ENCODE measurements at regions not wholly inside any gene's neighbourhood (a gene's known extent, or its start where the extent isn't known, plus 50 kb on each side); places are given as distances from the start of the nearest gene placed in this dataset.
A peak's percentile ranks its signal among the peaks of the same experiment; 100 is the strongest.

GRCh38 chr4:26201120-26201519, 119.7 kb upstream of the RBPJ start:
- H3K27me3 ChIP-seq (ENCODE audit: control insufficient read depth in 1 of 2, insufficient read depth in 1 of 2, low read length in 2 of 2), result no peaks in the 10 kb centered on the region
- peak overlapping the region; percentile 13 for H3K9ac ChIP-seq (ENCODE audit: low read length)
- no peak overlapping the region for H2BK120ac ChIP-seq (ENCODE audit: low read depth, low read length)
- no peak overlapping the region for H2BK15ac ChIP-seq (ENCODE audit: low read depth, poor library complexity, severe bottlenecking)
- no peak overlapping the region for H3K4ac ChIP-seq (ENCODE audit: low read depth in 1 of 2, low read length in 2 of 2)
- H2BK12ac ChIP-seq (ENCODE audit: low read length in 2 of 2), result no peak overlapping the region
- no peak overlapping the region for H4K91ac ChIP-seq (ENCODE audit: low read length)
- H3K4me1 ChIP-seq (ENCODE audit: control insufficient read depth, insufficient read depth, low read depth, low read length), result peaks cover 9% of the 10 kb centered on the region
- no peak overlapping the region for H3K27ac ChIP-seq (ENCODE audit: low read length, poor library complexity, severe bottlenecking)
- H3K14ac ChIP-seq (ENCODE audit: low read length in 2 of 2), result no peak overlapping the region
- H3K4me2 ChIP-seq (ENCODE audit: low read length, poor library complexity, severe bottlenecking), result no peak overlapping the region
- H3K9me3 ChIP-seq (ENCODE audit: control insufficient read depth, low read length), result no peaks in the 10 kb centered on the region
- H3K36me3 ChIP-seq (ENCODE audit: control insufficient read depth in 1 of 2, insufficient read depth in 2 of 2, low read depth in 1 of 2, low read length in 2 of 2), result no peaks in the 10 kb centered on the region
- no peak overlapping the region for H3K23ac ChIP-seq (ENCODE audit: low read length in 2 of 2)
- no peak overlapping the region for H4K8ac ChIP-seq (ENCODE audit: low read length)
- WGBS, result 98% methylated on average over 2 of the region's 2 CpGs
- no peaks in the 10 kb centered on the region for H3K79me1 ChIP-seq (replicated peaks; ENCODE audit: low read length, poor library complexity, severe bottlenecking)
- no peak for DNase-seq
- H2AFZ ChIP-seq (ENCODE audit: low read depth, low read length), result peak overlapping the region; percentile 23
- H2AK5ac ChIP-seq (ENCODE audit: low read length, severe bottlenecking), result no peak overlapping the region
- no peak overlapping the region for H2BK5ac ChIP-seq (ENCODE audit: low read depth, low read length, poor library complexity, severe bottlenecking)
- no peak overlapping the region for H3K18ac ChIP-seq (ENCODE audit: low read depth in 1 of 2, low read length in 2 of 2)
- no peak overlapping the region for H3K4me3 ChIP-seq (ENCODE audit: insufficient read depth in 1 of 2, low read depth in 1 of 2, low read length in 2 of 2)

DNA sequence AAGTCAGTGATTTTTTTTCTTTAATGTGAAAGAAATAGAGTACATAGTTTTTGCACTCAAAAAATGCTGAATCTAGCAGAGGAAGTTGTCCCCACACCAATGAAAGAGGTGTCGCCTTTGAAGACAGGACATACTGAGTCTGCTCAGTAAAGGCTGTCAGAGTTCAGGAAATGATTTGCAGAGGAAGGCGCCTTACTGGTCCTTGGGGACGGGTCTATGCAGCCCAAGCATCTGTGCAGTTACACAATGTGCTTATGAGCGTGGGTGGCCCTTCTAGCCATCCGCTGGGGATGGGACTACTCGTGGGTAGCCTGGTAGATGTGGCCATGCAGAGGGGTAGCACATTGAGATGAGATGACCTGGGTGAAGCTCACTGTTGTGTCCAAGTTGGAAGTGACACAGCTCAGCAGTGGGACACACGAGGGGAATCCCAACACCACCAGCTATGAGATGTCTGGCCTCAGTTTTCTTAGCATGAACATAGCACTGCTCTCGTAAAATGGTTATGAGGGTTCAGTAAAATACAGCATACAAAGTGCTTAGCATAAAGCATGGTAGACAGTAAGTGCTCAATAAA, 116.5 kb upstream of the RBPJ start:
- no peaks in the 10 kb centered on the region for H3K36me3 ChIP-seq (ENCODE audit: control insufficient read depth in 1 of 2, insufficient read depth in 2 of 2, low read depth in 1 of 2, low read length in 2 of 2)
- 82% methylated on average over 8 of the region's 8 CpGs for WGBS

GRCh38 chr4:26204911-26205370, 115.9 kb upstream of the RBPJ start:
- Histone ChIP-seq H2BK15ac (ENCODE audit: low read depth, poor library complexity, severe bottlenecking) (no peak overlapping the region), H3K9me3 (ENCODE audit: control insufficient read depth, low read length) (no peaks in the 10 kb centered on the region), H4K8ac (ENCODE audit: low read length) (no peak overlapping the region), H2AFZ (ENCODE audit: low read depth, low read length) (no peak overlapping the region), H4K91ac (ENCODE audit: low read length) (no peak overlapping the region), H3K36me3 (ENCODE audit: control insufficient read depth in 1 of 2, insufficient read depth in 2 of 2, low read depth in 1 of 2, low read length in 2 of 2) (no peaks in the 10 kb centered on the region), H3K23ac (ENCODE audit: low read length in 2 of 2) (no peak overlapping the region), H3K79me1 (replicated peaks; ENCODE audit: low read length, poor library complexity, severe bottlenecking) (no peaks in the 10 kb centered on the region), H3K18ac (ENCODE audit: low read depth in 1 of 2, low read length in 2 of 2) (no peak overlapping the region), H3K4me2 (ENCODE audit: low read length, poor library complexity, severe bottlenecking) (no peak overlapping the region), H3K9ac (ENCODE audit: low read length) (no peak overlapping the region), H2BK12ac (ENCODE audit: low read length in 2 of 2) (no peak overlapping the region), H3K14ac (ENCODE audit: low read length in 2 of 2) (no peak overlapping the region), H3K4me1 (ENCODE audit: control insufficient read depth, insufficient read depth, low read depth, low read length) (peaks cover 2% of the 10 kb centered on the region), H2BK5ac (ENCODE audit: low read depth, low read length, poor library complexity, severe bottlenecking) (no peak overlapping the region), H3K27ac (ENCODE audit: low read length, poor library complexity, severe bottlenecking) (no peak overlapping the region), H3K4ac (ENCODE audit: low read depth in 1 of 2, low read length in 2 of 2) (no peak overlapping the region), H2AK5ac (ENCODE audit: low read length, severe bottlenecking) (no peak overlapping the region), H3K27me3 (ENCODE audit: control insufficient read depth in 1 of 2, insufficient read depth in 1 of 2, low read length in 2 of 2) (no peaks in the 10 kb centered on the region), H2BK120ac (ENCODE audit: low read depth, low read length) (no peak overlapping the region), H3K4me3 (ENCODE audit: insufficient read depth in 1 of 2, low read depth in 1 of 2, low read length in 2 of 2) (no peak overlapping the region)
- no peak for DNase-seq
- 75% methylated on average over 7 of the region's 7 CpGs for WGBS

More for the DNA sequence above, 116.5 kb upstream of the RBPJ start:
- H3K4me2 ChIP-seq (ENCODE audit: low read length, poor library complexity, severe bottlenecking), result no peak overlapping the region
- peaks cover 2% of the 10 kb centered on the region for H3K4me1 ChIP-seq (ENCODE audit: control insufficient read depth, insufficient read depth, low read depth, low read length)
- H2BK12ac ChIP-seq (ENCODE audit: low read length in 2 of 2), result peak overlapping the region in 1 of 2 experiments; percentile 24
- no peak overlapping the region for H2AK5ac ChIP-seq (ENCODE audit: low read length, severe bottlenecking)
- DNase-seq, result no peak
- H4K91ac ChIP-seq (ENCODE audit: low read length), result no peak overlapping the region
- H3K4ac ChIP-seq (ENCODE audit: low read depth in 1 of 2, low read length in 2 of 2), result no peak overlapping the region
- H2AFZ ChIP-seq (ENCODE audit: low read depth, low read length), result no peak overlapping the region
- H3K9ac ChIP-seq (ENCODE audit: low read length), result no peak overlapping the region
- H2BK5ac ChIP-seq (ENCODE audit: low read depth, low read length, poor library complexity, severe bottlenecking), result no peak overlapping the region
- H3K14ac ChIP-seq (ENCODE audit: low read length in 2 of 2), result no peak overlapping the region
- H2BK15ac ChIP-seq (ENCODE audit: low read depth, poor library complexity, severe bottlenecking), result no peak overlapping the region
- no peak overlapping the region for H4K8ac ChIP-seq (ENCODE audit: low read length)
- H3K79me1 ChIP-seq (replicated peaks; ENCODE audit: low read length, poor library complexity, severe bottlenecking), result no peaks in the 10 kb centered on the region
- no peak overlapping the region for H3K23ac ChIP-seq (ENCODE audit: low read length in 2 of 2)
- H2BK120ac ChIP-seq (ENCODE audit: low read depth, low read length), result no peak overlapping the region
- H3K27me3 ChIP-seq (ENCODE audit: control insufficient read depth in 1 of 2, insufficient read depth in 1 of 2, low read length in 2 of 2), result no peaks in the 10 kb centered on the region
- H3K9me3 ChIP-seq (ENCODE audit: control insufficient read depth, low read length), result no peaks in the 10 kb centered on the region
- no peak overlapping the region for H3K4me3 ChIP-seq (ENCODE audit: insufficient read depth in 1 of 2, low read depth in 1 of 2, low read length in 2 of 2)
- H3K27ac ChIP-seq (ENCODE audit: low read length, poor library complexity, severe bottlenecking), result no peak overlapping the region
- H3K18ac ChIP-seq (ENCODE audit: low read depth in 1 of 2, low read length in 2 of 2), result no peak overlapping the region

- no peak overlapping the region for H2AFZ ChIP-seq (ENCODE audit: low read depth, low read length)
- H3K4me3 ChIP-seq (ENCODE audit: insufficient read depth in 1 of 2, low read depth in 1 of 2, low read length in 2 of 2), result no peak overlapping the region
- no peak overlapping the region for H3K18ac ChIP-seq (ENCODE audit: low read depth in 1 of 2, low read length in 2 of 2)
- no peaks in the 10 kb centered on the region for H3K27me3 ChIP-seq (ENCODE audit: control insufficient read depth in 1 of 2, insufficient read depth in 1 of 2, low read length in 2 of 2)
- no peak overlapping the region for H3K14ac ChIP-seq (ENCODE audit: low read length in 2 of 2)
- 80% methylated on average over 1 of the region's 2 CpGs for WGBS
- H3K9me3 ChIP-seq (ENCODE audit: control insufficient read depth, low read length), result no peaks in the 10 kb centered on the region
- no peak overlapping the region for H2AK5ac ChIP-seq (ENCODE audit: low read length, severe bottlenecking)
- no peak for DNase-seq
- no peak overlapping the region for H4K8ac ChIP-seq (ENCODE audit: low read length)
- no peaks in the 10 kb centered on the region for H3K36me3 ChIP-seq (ENCODE audit: control insufficient read depth in 1 of 2, insufficient read depth in 2 of 2, low read depth in 1 of 2, low read length in 2 of 2)
- H2BK12ac ChIP-seq (ENCODE audit: low read length in 2 of 2), result no peak overlapping the region
- no peak overlapping the region for H3K27ac ChIP-seq (ENCODE audit: low read length, poor library complexity, severe bottlenecking)
- H2BK5ac ChIP-seq (ENCODE audit: low read depth, low read length, poor library complexity, severe bottlenecking), result no peak overlapping the region
- no peaks in the 10 kb centered on the region for H3K79me1 ChIP-seq (replicated peaks; ENCODE audit: low read length, poor library complexity, severe bottlenecking)
- peak overlapping the region; percentile 81 for H3K9ac ChIP-seq (ENCODE audit: low read length)
- H3K23ac ChIP-seq (ENCODE audit: low read length in 2 of 2), result no peak overlapping the region
- H2BK120ac ChIP-seq (ENCODE audit: low read depth, low read length), result no peak overlapping the region
- no peak overlapping the region for H4K91ac ChIP-seq (ENCODE audit: low read length)
- no peak overlapping the region for H3K4ac ChIP-seq (ENCODE audit: low read depth in 1 of 2, low read length in 2 of 2)
- no peak overlapping the region for H2BK15ac ChIP-seq (ENCODE audit: low read depth, poor library complexity, severe bottlenecking)
- peaks cover 2% of the 10 kb centered on the region for H3K4me1 ChIP-seq (ENCODE audit: control insufficient read depth, insufficient read depth, low read depth, low read length)
- no peak overlapping the region for H3K4me2 ChIP-seq (ENCODE audit: low read length, poor library complexity, severe bottlenecking)
These were observed 114.5 kb upstream of the RBPJ start for GRCh38 chr4:26206339-26206738.
